Uterus (tissue), 3 donors: ENCODE measurements at regions not wholly inside any gene's neighbourhood (a gene's known extent, or its start where the extent isn't known, plus 50 kb on each side); places are given as distances from the start of the nearest gene placed in this dataset.

Experiments used
- DNase-seq, 2 donors: peaks; one replicate each; pipeline ENCODE4 v3.0.0-alpha.2; 2019 to 2020
- H3K27ac ChIP-seq, 2 donors: fragments of 200-600 bp; sonication (generic); 1 replicate in 1 of 2; 2 replicates in 1 of 2; pipeline ENCODE4 v1.5.1; 2016 to 2018
- H3K27me3 ChIP-seq, 2 donors: fragments of 200-600 bp; sonication (generic); one replicate each; pipeline ENCODE4 v1.5.1; 2018 to 2019; ENCODE audit warnings: control low read depth in 1 of 2
- H3K36me3 ChIP-seq, 2 donors: fragments of 200-600 bp; sonication (generic); one replicate each; pipeline ENCODE4 v1.5.1; 2019; ENCODE audit warnings: control low read depth in 1 of 2
- H3K4me1 ChIP-seq, 2 donors: fragments of 200-600 bp; sonication (generic); one replicate each; pipeline ENCODE4 v1.5.1; 2018 to 2019; ENCODE audit warnings: control low read depth in 1 of 2
- H3K4me3 ChIP-seq, 2 donors: fragments of 200-600 bp; sonication (generic); 1 replicate in 1 of 2; 2 replicates in 1 of 2; pipeline ENCODE4 v1.5.1; 2018 to 2019; ENCODE audit warnings: mild to moderate bottlenecking in 1 of 2
- H3K9me3 ChIP-seq, 2 donors: fragments of 200-600 bp; sonication (generic); one replicate each; pipeline ENCODE4 v1.5.1; 2019; ENCODE audit warnings: control low read depth in 1 of 2
- POLR2A ChIP-seq, 2 donors: fragments of 450-650 bp; IDR thresholded peaks; one replicate each; pipeline ENCODE4 v1.6.1; 2016; ENCODE audit warnings: antibody characterized with exemption in 2 of 2, mild to moderate bottlenecking in 1 of 2, moderate library complexity in 1 of 2
- intact Hi-C: fragments of 100-400 bp; cut with DNase I; formaldehyde crosslinking; loops from one replicate; pipeline ENCODE4 v1.15.1; 2023; ENCODE audit warnings: low total_unique reads
- TF ChIP-seq, protein P1 (sequence below), 4 experiments: fragments of 200-600 bp in 2 of 4; fragments of 450-650 bp in 2 of 4; sonication (generic) in 2 of 4; IDR thresholded peaks; one replicate each; pipeline ENCODE4 v1.5.1; 2016 to 2019; ENCODE audit warnings: antibody characterized with exemption in 4 of 4, mild to moderate bottlenecking in 2 of 4, moderate library complexity in 1 of 4
- donor health status: DM: yes; HTN: yes; CAD: no.

DNA sequence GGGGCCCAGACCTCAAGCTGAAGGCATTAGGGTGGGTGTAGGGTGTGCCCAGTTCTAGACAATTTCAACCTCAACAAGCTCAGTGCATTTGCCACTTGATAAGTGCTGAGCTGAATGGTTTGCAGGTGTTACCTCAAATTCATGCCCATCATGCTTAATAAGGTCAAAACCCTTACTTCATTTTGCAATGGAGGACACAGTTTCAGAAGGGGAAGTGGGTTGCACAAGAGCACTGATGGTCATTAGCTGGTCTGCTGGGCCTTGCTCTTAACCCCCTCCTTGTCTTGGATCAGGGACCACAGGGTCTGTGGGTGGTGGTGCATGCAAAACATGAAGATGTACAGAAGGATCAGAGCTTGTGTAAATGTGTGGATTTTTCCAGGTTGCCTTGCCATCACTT is 71.0 kb upstream of the SIRPA start:
- Histone ChIP-seq H3K27me3 (no peaks in the 10 kb centered on the region), H3K4me3 (no peak overlapping the region), H3K27ac (no peak overlapping the region), H3K4me1 (no peaks in the 10 kb centered on the region), H3K9me3 (peaks cover 0 to 17% of the 10 kb centered on the region in 2 donors), H3K36me3 (no peaks in the 10 kb centered on the region)
- no peak for DNase-seq
- TF ChIP-seq POLR2A (IDR thresholded peaks at IDR 0.05): no peak
- TF ChIP-seq, protein P1, sequence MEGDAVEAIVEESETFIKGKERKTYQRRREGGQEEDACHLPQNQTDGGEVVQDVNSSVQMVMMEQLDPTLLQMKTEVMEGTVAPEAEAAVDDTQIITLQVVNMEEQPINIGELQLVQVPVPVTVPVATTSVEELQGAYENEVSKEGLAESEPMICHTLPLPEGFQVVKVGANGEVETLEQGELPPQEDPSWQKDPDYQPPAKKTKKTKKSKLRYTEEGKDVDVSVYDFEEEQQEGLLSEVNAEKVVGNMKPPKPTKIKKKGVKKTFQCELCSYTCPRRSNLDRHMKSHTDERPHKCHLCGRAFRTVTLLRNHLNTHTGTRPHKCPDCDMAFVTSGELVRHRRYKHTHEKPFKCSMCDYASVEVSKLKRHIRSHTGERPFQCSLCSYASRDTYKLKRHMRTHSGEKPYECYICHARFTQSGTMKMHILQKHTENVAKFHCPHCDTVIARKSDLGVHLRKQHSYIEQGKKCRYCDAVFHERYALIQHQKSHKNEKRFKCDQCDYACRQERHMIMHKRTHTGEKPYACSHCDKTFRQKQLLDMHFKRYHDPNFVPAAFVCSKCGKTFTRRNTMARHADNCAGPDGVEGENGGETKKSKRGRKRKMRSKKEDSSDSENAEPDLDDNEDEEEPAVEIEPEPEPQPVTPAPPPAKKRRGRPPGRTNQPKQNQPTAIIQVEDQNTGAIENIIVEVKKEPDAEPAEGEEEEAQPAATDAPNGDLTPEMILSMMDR (IDR thresholded peaks at IDR 0.05): no peak
- intact Hi-C loops: no loop called here

- H3K36me3 ChIP-seq: no peaks in the 10 kb centered on the region
- H3K4me3 ChIP-seq: no peak overlapping the region
- H3K4me1 ChIP-seq: no peaks in the 10 kb centered on the region
- no peaks in the 10 kb centered on the region for H3K27me3 ChIP-seq
- TF ChIP-seq, protein P1 (IDR thresholded peaks at IDR 0.05): no peak
- no peak for TF ChIP-seq POLR2A (IDR thresholded peaks at IDR 0.05)
- no peak for DNase-seq
- H3K27ac ChIP-seq: no peak overlapping the region
- peaks cover 0 to 17% of the 10 kb centered on the region in 2 donors for H3K9me3 ChIP-seq
- intact Hi-C loops: no loop called here
Measured at GRCh38 chr20:1823450-1823844, 71.8 kb upstream of the SIRPA start.

DNA sequence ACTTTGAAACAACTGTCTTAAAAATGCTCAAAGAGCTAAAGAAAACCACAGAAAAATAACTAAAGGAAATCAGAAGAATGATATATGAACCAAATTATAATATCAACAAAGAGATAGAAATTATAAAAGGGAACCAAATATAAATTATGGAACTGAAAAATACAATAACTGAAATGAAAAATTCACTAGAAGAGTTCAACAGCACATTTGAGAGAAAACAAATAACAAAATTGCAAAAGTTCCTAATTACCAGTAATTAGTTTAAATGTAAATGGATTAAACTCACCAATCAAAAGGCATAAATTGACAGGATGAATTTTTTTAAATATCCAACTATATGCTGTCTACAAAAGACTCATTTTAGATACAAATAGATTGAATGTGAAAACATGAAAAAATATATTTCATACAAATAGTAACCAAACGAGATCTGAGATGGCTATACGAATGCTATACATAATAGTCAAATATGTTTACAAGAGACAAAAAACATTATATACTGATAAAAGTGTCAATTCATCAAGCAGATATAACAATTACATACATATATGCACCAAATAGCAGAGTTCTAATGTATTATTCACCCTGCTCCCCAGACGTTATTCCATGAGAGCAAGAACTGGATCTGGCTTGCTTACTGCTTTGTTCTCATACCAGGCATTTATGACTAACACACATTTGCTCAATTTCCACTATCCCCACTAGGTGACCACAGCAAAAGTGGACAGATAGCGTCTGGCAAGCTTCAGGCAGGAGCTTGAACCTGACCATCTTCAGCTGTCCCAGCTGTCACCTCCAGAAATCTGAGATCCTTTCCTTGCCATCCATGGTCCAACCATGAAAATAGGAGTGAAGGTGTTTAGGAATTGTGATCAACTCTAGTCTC is 72.4 kb upstream of the SIRPA start:
- intact Hi-C loops: no loop called here
- Histone ChIP-seq H3K4me3 (no peak overlapping the region), H3K4me1 (no peaks in the 10 kb centered on the region), H3K9me3 (peaks cover 0 to 17% of the 10 kb centered on the region in 2 donors), H3K36me3 (no peaks in the 10 kb centered on the region), H3K27me3 (no peaks in the 10 kb centered on the region), H3K27ac (no peak overlapping the region)
- DNase-seq: no peak
- TF ChIP-seq, protein P1 (IDR thresholded peaks at IDR 0.05): no peak
- no peak for TF ChIP-seq POLR2A (IDR thresholded peaks at IDR 0.05)

GRCh38 chr20:1820138-1821079 is 74.8 kb upstream of the SIRPA start:
- intact Hi-C loops: no loop called here
- Histone ChIP-seq H3K9me3 (peaks cover 0 to 17% of the 10 kb centered on the region in 2 donors), H3K4me1 (peaks cover 0 to 5% of the 10 kb centered on the region in 2 donors), H3K27ac (no peak overlapping the region), H3K36me3 (no peaks in the 10 kb centered on the region), H3K4me3 (no peak overlapping the region), H3K27me3 (no peaks in the 10 kb centered on the region)
- TF ChIP-seq, protein P1 (IDR thresholded peaks at IDR 0.05): no peak
- no peak for TF ChIP-seq POLR2A (IDR thresholded peaks at IDR 0.05)
- no peak for DNase-seq
